ENCODE measurements at regions not wholly inside any gene's neighbourhood (a gene's known extent, or its start where the extent isn't known, plus 50 kb on each side); places are given as distances from the start of the nearest gene placed in this dataset.

GRCh38 chr2:105580870-105581554 is 163.7 kb upstream of the NCK2 start (continued):
- TF ChIP-seq PRDM2 (tag by site-specific recombination; IDR thresholded peaks at IDR 0.05; ENCODE audit: borderline replicate concordance) (no peak), ZNF571 (tag by site-specific recombination; IDR thresholded peaks at IDR 0.05) (no peak), ZBTB48 (tag by site-specific recombination; IDR thresholded peaks at IDR 0.05) (no peak)

- TF ChIP-seq ZNF521 (tag by site-specific recombination; IDR thresholded peaks at IDR 0.05) (no peak), ZBTB49 (tag by site-specific recombination; IDR thresholded peaks at IDR 0.05; ENCODE audit: low read depth) (no peak), ZSCAN30 (tag by site-specific recombination; IDR thresholded peaks at IDR 0.05) (no peak), KLF8 (tag by site-specific recombination; IDR thresholded peaks at IDR 0.05) (no peak), ZNF26 (tag by site-specific recombination; IDR thresholded peaks at IDR 0.05) (no peak), ZNF23 (tag by site-specific recombination; IDR thresholded peaks at IDR 0.05; ENCODE audit: borderline replicate concordance) (no peak), ZNF112 (tag by site-specific recombination; IDR thresholded peaks at IDR 0.05) (no peak), ZNF701 (tag by site-specific recombination; IDR thresholded peaks at IDR 0.05) (no peak), ZNF747 (tag by site-specific recombination; IDR thresholded peaks at IDR 0.05) (no peak), ZNF10 (tag by site-specific recombination; IDR thresholded peaks at IDR 0.05) (no peak), TSHZ1 (tag by site-specific recombination; IDR thresholded peaks at IDR 0.05; ENCODE audit: borderline replicate concordance) (no peak), ZNF341 (tag by site-specific recombination; IDR thresholded peaks at IDR 0.05; ENCODE audit: low read depth) (no peak), ZNF133 (tag by site-specific recombination; IDR thresholded peaks at IDR 0.05) (no peak), INSM2 (tag by site-specific recombination; IDR thresholded peaks at IDR 0.05) (no peak), KLF1 (tag by site-specific recombination; IDR thresholded peaks at IDR 0.05) (no peak), ZNF621 (tag by site-specific recombination; IDR thresholded peaks at IDR 0.05) (no peak), ZNF132 (tag by site-specific recombination; IDR thresholded peaks at IDR 0.05; ENCODE audit: borderline replicate concordance) (no peak)
These were observed 164.5 kb upstream of the NCK2 start for GRCh38 chr2:105580216-105580615.

More at GRCh38 chr2:105580216-105580615, 164.5 kb upstream of the NCK2 start:
- ChIA-PET CTCF (interaction anchor here (0.6 kb wide), 1 partner anchor 133 kb away, joined by 3 read pairs; no protein-coding TSS in a partner anchor), POLR2A (no interaction called here)
- no peak overlapping the region for H3K4me3 ChIP-seq (ENCODE audit: low read depth, low read length)
- H3K9me3 ChIP-seq (ENCODE audit: control insufficient read depth, insufficient read depth, low read depth, low read length) = no peaks in the 10 kb centered on the region
- no peaks in the 10 kb centered on the region for H3K36me3 ChIP-seq (ENCODE audit: control insufficient read depth in 2 of 2, insufficient read depth in 1 of 2, low read length in 2 of 2)
- H3K4me1 ChIP-seq (ENCODE audit: control insufficient read depth, insufficient read depth, low read length) = no peaks in the 10 kb centered on the region
- no peak overlapping the region for H3K27ac ChIP-seq (ENCODE audit: extremely low read depth, low read depth, low read length)
